ENCODE measurements at regions not wholly inside any gene's neighbourhood (a gene's known extent, or its start where the extent isn't known, plus 50 kb on each side); places are given as distances from the start of the nearest gene placed in this dataset.

GRCh38 chr2:133976659-133977058, 277.2 kb upstream of the MGAT5 start:
- CTCF ChIA-PET, result no interaction called here
- H3K4me1 ChIP-seq, result no peaks in the 10 kb centered on the region
- DNase-seq, result no peak
- Mint-ChIP-seq H3K36me3 (ENCODE audit: insufficient read depth, unreplicated experiment) (no peaks in the 10 kb centered on the region), H3K27ac (ENCODE audit: unreplicated experiment) (no peak overlapping the region), H3K9me3 (ENCODE audit: unreplicated experiment) (no peaks in the 10 kb centered on the region), H3K27me3 (ENCODE audit: insufficient read depth, unreplicated experiment) (peaks cover 6% of the 10 kb centered on the region), H3K4me1 (ENCODE audit: low read depth, unreplicated experiment) (no peaks in the 10 kb centered on the region), H3K4me3 (ENCODE audit: unreplicated experiment) (no peak overlapping the region)
- POLR2A ChIA-PET, result no interaction called here
- intact Hi-C loops (cut with micrococcal nuclease; ENCODE audit: unreplicated experiment), result no loop called here
- H3K27me3 ChIP-seq (replicated peaks; ENCODE audit: control insufficient read depth, insufficient read depth, low read length), result no peaks in the 10 kb centered on the region
- no TSS peak for BruUV-seq (replicated peaks)
- H3K36me3 ChIP-seq (ENCODE audit: control insufficient read depth, insufficient read depth, low read length), result no peaks in the 10 kb centered on the region
- TF ChIP-seq CTCF (IDR thresholded peaks at IDR 0.05; ENCODE audit: insufficient read depth in 1 of 2, low read depth in 1 of 2, low read length in 1 of 2, severe bottlenecking in 1 of 2, unreplicated experiment in 1 of 2), result no peak
- H3K9me3 ChIP-seq, result no peaks in the 10 kb centered on the region
- H3K4me3 ChIP-seq (ENCODE audit: low read depth, low read length), result no peak overlapping the region

- H3K36me3 Mint-ChIP-seq (ENCODE audit: insufficient read depth, unreplicated experiment), result no peaks in the 10 kb centered on the region
- no peak overlapping the region for H3K27ac Mint-ChIP-seq (ENCODE audit: unreplicated experiment)
- BruUV-seq (replicated peaks), result no TSS peak
- Histone ChIP-seq H3K9me3 (no peaks in the 10 kb centered on the region), H3K36me3 (ENCODE audit: control insufficient read depth, insufficient read depth, low read length) (no peaks in the 10 kb centered on the region), H3K4me3 (ENCODE audit: low read depth, low read length) (no peak overlapping the region), H3K27me3 (replicated peaks; ENCODE audit: control insufficient read depth, insufficient read depth, low read length) (no peaks in the 10 kb centered on the region), H3K4me1 (no peaks in the 10 kb centered on the region)
- TF ChIP-seq CTCF (IDR thresholded peaks at IDR 0.05; ENCODE audit: insufficient read depth in 1 of 2, low read depth in 1 of 2, low read length in 1 of 2, severe bottlenecking in 1 of 2, unreplicated experiment in 1 of 2), result no peak
- H3K9me3 Mint-ChIP-seq (ENCODE audit: unreplicated experiment), result no peaks in the 10 kb centered on the region
- POLR2A ChIA-PET, result no interaction called here
- intact Hi-C loops (cut with micrococcal nuclease; ENCODE audit: unreplicated experiment), result no loop called here
- CTCF ChIA-PET, result no interaction called here
- H3K4me1 Mint-ChIP-seq (ENCODE audit: low read depth, unreplicated experiment), result no peaks in the 10 kb centered on the region
- DNase-seq, result no peak
- no peak overlapping the region for H3K4me3 Mint-ChIP-seq (ENCODE audit: unreplicated experiment)
- H3K27me3 Mint-ChIP-seq (ENCODE audit: insufficient read depth, unreplicated experiment), result peaks cover 2% of the 10 kb centered on the region
These were observed 276.5 kb upstream of the MGAT5 start for GRCh38 chr2:133977405-133977804.

- no TSS peak for BruUV-seq (replicated peaks)
- Histone ChIP-seq H3K4me3 (ENCODE audit: low read depth, low read length) (no peak overlapping the region), H3K9me3 (no peaks in the 10 kb centered on the region), H3K36me3 (ENCODE audit: control insufficient read depth, insufficient read depth, low read length) (no peaks in the 10 kb centered on the region), H3K27me3 (replicated peaks; ENCODE audit: control insufficient read depth, insufficient read depth, low read length) (no peaks in the 10 kb centered on the region), H3K4me1 (peaks cover 8% of the 10 kb centered on the region; the same call in 1 of the 2 replicates)
- DNase-seq, result no peak
- no peaks in the 10 kb centered on the region for H3K36me3 Mint-ChIP-seq (ENCODE audit: insufficient read depth, unreplicated experiment)
- no peak for TF ChIP-seq CTCF (IDR thresholded peaks at IDR 0.05; ENCODE audit: insufficient read depth in 1 of 2, low read depth in 1 of 2, low read length in 1 of 2, severe bottlenecking in 1 of 2, unreplicated experiment in 1 of 2)
- H3K27ac Mint-ChIP-seq (ENCODE audit: unreplicated experiment), result no peak overlapping the region
- H3K9me3 Mint-ChIP-seq (ENCODE audit: unreplicated experiment), result no peaks in the 10 kb centered on the region
- no peak overlapping the region for H3K4me3 Mint-ChIP-seq (ENCODE audit: unreplicated experiment)
- peaks cover 9% of the 10 kb centered on the region for H3K4me1 Mint-ChIP-seq (ENCODE audit: low read depth, unreplicated experiment)
- ChIA-PET CTCF (no interaction called here), POLR2A (no interaction called here)
- H3K27me3 Mint-ChIP-seq (ENCODE audit: insufficient read depth, unreplicated experiment), result no peaks in the 10 kb centered on the region
- intact Hi-C loops (cut with micrococcal nuclease; ENCODE audit: unreplicated experiment), result no loop called here
These were observed 271.6 kb upstream of the MGAT5 start for GRCh38 chr2:133982256-133982655.
